CD8-positive, alpha-beta memory T cell (primary cell): ENCODE measurements at regions not wholly inside any gene's neighbourhood (a gene's known extent, or its start where the extent isn't known, plus 50 kb on each side); places are given as distances from the start of the nearest gene placed in this dataset.

Source experiments
- CTCF ChIA-PET: fragments of 350-600 bp; sonication (Branson Sonifier 250); formaldehyde crosslinking; loops from one replicate; lab custom pipeline; 2021; ENCODE audit warnings: antibody characterized with exemption; lab: Charles Lee
- POLR2A ChIA-PET: fragments of 350-600 bp; sonication (Branson Sonifier 250); formaldehyde crosslinking; loops from one replicate; lab custom pipeline; 2021; ENCODE audit warnings: antibody characterized with exemption; lab: Charles Lee
- DNase-seq, 5 donors: peaks; one replicate each; pipeline versions ENCODE4 v3.0.0 to v3.0.0-alpha.2; 2020 to 2022; ENCODE audit warnings: mixed read lengths in 1 of 5
- H3K27ac ChIP-seq: one replicate; pipeline ENCODE4 v1.7.0; 2013; ENCODE audit warnings: low read depth, mild to moderate bottlenecking, low read length, moderate library complexity
- H3K27me3 ChIP-seq: 2 replicates; pipeline ENCODE4 v1.7.0; 2013; ENCODE audit warnings: low read length, mild to moderate bottlenecking; ENCODE audit not compliant: insufficient read depth, poor library complexity, severe bottlenecking
- H3K36me3 ChIP-seq: 2 replicates; pipeline ENCODE4 v1.7.0; 2013; ENCODE audit warnings: mild to moderate bottlenecking, low read length, moderate library complexity; ENCODE audit not compliant: insufficient read depth
- H3K4me1 ChIP-seq: 2 replicates; pipeline ENCODE4 v1.7.0; 2013; ENCODE audit warnings: mild to moderate bottlenecking, low read length, moderate library complexity; ENCODE audit not compliant: insufficient read depth
- H3K4me3 ChIP-seq: 2 replicates; pipeline ENCODE4 v1.7.0; 2013; ENCODE audit warnings: mild to moderate bottlenecking, low read length
- H3K9me3 ChIP-seq: 2 replicates; pipeline ENCODE4 v1.7.0; 2013; ENCODE audit warnings: mild to moderate bottlenecking, low read length
- H3K27ac Mint-ChIP-seq, 8 donors: one replicate each; pipeline ENCODE4 v1.8.0; 2020 to 2021; ENCODE audit warnings: mixed read lengths in 8 of 8, mild to moderate bottlenecking in 6 of 8, inconsistent platforms in 3 of 8, moderate library complexity in 3 of 8
- H3K27me3 Mint-ChIP-seq, 2 donors: one replicate each; pipeline ENCODE4 v1.8.0; 2020 to 2021; ENCODE audit warnings: mixed read lengths in 2 of 2, mild to moderate bottlenecking in 1 of 2, moderate library complexity in 1 of 2
- H3K36me3 Mint-ChIP-seq, 3 donors: one replicate each; pipeline ENCODE4 v1.8.0; 2020 to 2021; ENCODE audit warnings: mixed read lengths in 3 of 3, inconsistent platforms in 1 of 3, mild to moderate bottlenecking in 1 of 3
- H3K4me1 Mint-ChIP-seq, 3 donors: one replicate each; pipeline ENCODE4 v1.8.0; 2020 to 2021; ENCODE audit warnings: mixed read lengths in 3 of 3, inconsistent platforms in 1 of 3, mild to moderate bottlenecking in 1 of 3
- H3K4me3 Mint-ChIP-seq, 7 donors: one replicate each; pipeline ENCODE4 v1.8.0; 2020 to 2021; ENCODE audit warnings: mixed read lengths in 7 of 7, mild to moderate bottlenecking in 6 of 7, moderate library complexity in 4 of 7, inconsistent platforms in 2 of 7
- H3K9me3 Mint-ChIP-seq, 5 donors: one replicate each; pipeline ENCODE4 v1.8.0; 2020 to 2022; ENCODE audit warnings: mixed read lengths in 5 of 5, mild to moderate bottlenecking in 3 of 5, moderate library complexity in 2 of 5, inconsistent platforms in 1 of 5

DNA sequence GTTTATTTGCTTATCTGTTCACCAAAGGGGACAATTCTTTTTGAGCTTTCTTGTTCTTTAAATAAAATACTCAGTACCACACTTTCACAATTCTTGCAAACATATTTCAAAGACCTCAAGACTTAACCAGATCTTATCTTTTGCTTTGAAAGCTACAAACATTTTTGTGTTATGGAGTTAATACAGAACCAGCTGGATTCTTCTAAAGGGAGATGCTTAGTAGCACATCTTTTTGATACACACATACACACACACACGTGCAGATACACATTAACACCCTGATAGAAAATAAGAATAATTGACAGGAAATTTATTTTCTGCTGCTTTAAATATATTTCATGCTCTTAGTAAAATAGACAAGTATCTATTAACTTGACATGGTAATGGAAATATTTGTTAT lies 379.1 kb downstream of the SH2D1A start:
- CTCF ChIA-PET: no interaction called here
- POLR2A ChIA-PET: no interaction called here

DNA sequence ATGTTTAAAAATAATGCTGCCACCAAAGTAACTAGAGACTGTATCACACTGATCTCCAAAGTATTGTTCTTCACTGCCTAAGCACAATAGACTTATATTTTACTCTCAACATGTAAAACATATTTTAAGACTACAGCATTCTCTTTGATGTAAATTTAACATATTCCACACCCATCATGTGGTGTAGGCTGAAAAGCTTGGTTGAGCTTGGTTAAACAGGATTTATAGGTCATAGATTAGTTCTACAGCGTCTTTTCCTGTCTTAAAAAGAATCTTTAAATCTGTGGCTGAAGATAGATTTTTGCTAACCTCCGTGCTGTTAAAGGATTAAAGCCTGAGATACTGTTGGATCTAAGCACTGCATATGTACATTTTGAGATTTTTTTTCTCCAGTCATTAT lies 379.9 kb downstream of the SH2D1A start:
- Histone ChIP-seq H3K27me3 (no peaks in the 10 kb centered on the region), H3K36me3 (no peaks in the 10 kb centered on the region), H3K27ac (no peak overlapping the region), H3K4me1 (no peaks in the 10 kb centered on the region), H3K4me3 (no peak overlapping the region), H3K9me3 (no peaks in the 10 kb centered on the region)
- DNase-seq: no peak
- peaks cover 4 to 6% of the 10 kb centered on the region in 2 donors for H3K27me3 Mint-ChIP-seq
- peaks cover 0 to 1% (median 0%) of the 10 kb centered on the region in 3 donors for H3K36me3 Mint-ChIP-seq
- ChIA-PET CTCF (no interaction called here), POLR2A (no interaction called here)
- H3K4me1 Mint-ChIP-seq: peaks cover 2 to 42% (median 35%) of the 10 kb centered on the region in 3 donors
- peak overlapping the region in 1 of 7 donors; percentile 63 for H3K4me3 Mint-ChIP-seq
- no peaks in the 10 kb centered on the region for H3K9me3 Mint-ChIP-seq
- H3K27ac Mint-ChIP-seq: peak overlapping the region in 2 of 8 donors; percentile 29 to 43

More for the DNA sequence above, 379.1 kb downstream of the SH2D1A start:
- no peak overlapping the region for H3K27ac ChIP-seq
- Mint-ChIP-seq H3K9me3 (no peaks in the 10 kb centered on the region), H3K4me1 (peaks cover 2 to 36% (median 27%) of the 10 kb centered on the region in 3 donors), H3K36me3 (peaks cover 0 to 1% (median 0%) of the 10 kb centered on the region in 3 donors), H3K27ac (peak overlapping the region in 2 of 8 donors; percentile 62 to 64), H3K27me3 (peaks cover 4 to 6% of the 10 kb centered on the region in 2 donors), H3K4me3 (peak overlapping the region in 1 of 7 donors; percentile 3)
- no peaks in the 10 kb centered on the region for H3K27me3 ChIP-seq
- no peaks in the 10 kb centered on the region for H3K4me1 ChIP-seq
- H3K9me3 ChIP-seq: no peaks in the 10 kb centered on the region
- H3K4me3 ChIP-seq: no peak overlapping the region
- no peaks in the 10 kb centered on the region for H3K36me3 ChIP-seq
- DNase-seq: no peak

DNA sequence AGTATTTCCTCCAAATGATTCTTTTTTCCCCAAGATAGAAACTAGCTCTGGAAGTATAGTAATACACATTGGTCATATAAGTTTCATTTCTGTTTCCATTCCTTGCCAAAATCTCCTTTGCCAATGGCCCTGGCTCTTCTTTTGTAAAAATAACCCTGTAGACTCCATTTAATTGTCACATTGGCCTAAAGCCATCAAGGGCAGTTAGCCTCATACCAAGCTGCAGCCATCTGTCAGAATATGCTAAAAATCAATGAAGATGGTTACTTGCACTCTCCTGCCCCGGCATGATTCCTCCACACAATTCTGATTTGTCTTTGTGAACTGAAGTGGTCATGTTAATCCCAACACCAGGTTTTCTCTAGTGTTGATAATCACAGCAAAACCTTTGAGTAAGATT lies 380.5 kb downstream of the SH2D1A start:
- CTCF ChIA-PET: no interaction called here

DNA sequence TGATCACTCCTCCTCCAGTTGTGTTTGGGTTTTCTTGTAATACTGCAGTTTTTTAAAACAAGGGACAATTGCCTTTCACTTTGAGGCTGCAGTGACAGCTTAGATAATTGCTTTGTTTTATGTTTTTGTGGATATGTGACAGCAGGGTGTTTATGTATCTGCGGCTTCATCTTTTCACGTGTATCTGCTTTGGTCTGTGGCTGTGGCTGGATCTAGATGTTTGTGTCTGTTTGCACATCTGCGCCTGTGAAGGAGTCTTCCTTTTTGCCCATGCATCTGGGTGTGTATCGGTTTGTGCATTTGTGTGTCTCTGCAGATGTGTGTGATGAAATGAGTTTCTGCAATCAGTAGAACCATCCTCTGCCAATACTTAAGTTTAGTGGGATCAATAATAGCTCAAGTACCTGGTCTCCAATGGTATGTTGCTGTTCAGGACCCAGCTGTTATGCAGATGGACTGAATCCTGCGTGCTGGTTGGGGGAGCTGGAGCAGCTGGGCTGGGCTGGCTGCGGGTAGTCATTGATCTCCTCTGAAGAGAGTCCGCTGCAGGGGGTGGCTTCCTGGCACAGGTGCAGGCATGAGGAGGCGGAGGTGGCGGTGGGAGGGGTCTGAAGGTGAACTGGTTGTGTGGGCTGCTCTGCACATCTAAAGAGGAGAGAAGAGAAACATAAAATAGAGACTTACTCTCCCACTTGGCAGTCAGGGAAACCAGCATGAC lies 390.3 kb downstream of the SH2D1A start:
- Histone ChIP-seq H3K27ac (no peak overlapping the region), H3K9me3 (no peaks in the 10 kb centered on the region), H3K27me3 (no peaks in the 10 kb centered on the region), H3K36me3 (no peaks in the 10 kb centered on the region), H3K4me3 (peak overlapping the region; percentile 4), H3K4me1 (peaks cover 18% of the 10 kb centered on the region)
- ChIA-PET CTCF (no interaction called here), POLR2A (no interaction called here)
- peak; percentile 3 to 74 (median 67) for DNase-seq
- Mint-ChIP-seq H3K36me3 (peaks cover 0 to 2% (median 0%) of the 10 kb centered on the region in 3 donors), H3K9me3 (peaks cover 0 to 3% (median 0%) of the 10 kb centered on the region in 5 donors), H3K4me1 (peaks cover 16 to 54% (median 40%) of the 10 kb centered on the region in 3 donors), H3K4me3 (peak overlapping the region; percentile 54 to 80 (median 69)), H3K27ac (peak overlapping the region; percentile 62 to 94 (median 80)), H3K27me3 (peaks cover 0 to 1% of the 10 kb centered on the region in 2 donors)

More for the DNA sequence above, 380.5 kb downstream of the SH2D1A start:
- Histone ChIP-seq H3K36me3 (no peaks in the 10 kb centered on the region), H3K4me3 (no peak overlapping the region), H3K4me1 (no peaks in the 10 kb centered on the region), H3K27me3 (no peaks in the 10 kb centered on the region), H3K27ac (no peak overlapping the region), H3K9me3 (no peaks in the 10 kb centered on the region)
- DNase-seq: no peak
- Mint-ChIP-seq H3K36me3 (peaks cover 0 to 1% (median 0%) of the 10 kb centered on the region in 3 donors), H3K27ac (no peak overlapping the region), H3K27me3 (peaks cover 4 to 6% of the 10 kb centered on the region in 2 donors), H3K4me1 (peaks cover 2 to 48% (median 41%) of the 10 kb centered on the region in 3 donors), H3K9me3 (no peaks in the 10 kb centered on the region), H3K4me3 (peak overlapping the region in 1 of 7 donors; percentile 3)
- POLR2A ChIA-PET: no interaction called here

DNA sequence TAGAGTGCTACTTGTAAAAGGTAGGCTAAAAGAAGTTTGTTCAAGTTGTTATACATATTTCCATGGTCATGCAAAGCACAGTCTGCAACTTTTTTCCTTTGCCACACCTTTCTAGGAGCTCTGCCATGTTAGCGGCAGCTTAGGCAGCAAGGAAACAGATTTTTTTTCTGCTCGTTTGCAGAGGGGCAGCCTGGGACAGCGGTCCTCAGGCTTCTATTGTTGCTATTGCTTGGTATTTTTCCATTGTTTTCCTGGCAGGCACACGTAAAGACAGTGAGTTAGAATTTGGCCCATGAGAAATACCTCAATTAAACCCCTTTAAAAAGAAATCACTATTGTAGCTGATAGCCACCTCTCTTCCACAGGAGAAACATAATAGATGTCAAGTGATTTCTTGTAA lies 391.4 kb downstream of the SH2D1A start:
- Histone ChIP-seq H3K27me3 (no peaks in the 10 kb centered on the region), H3K27ac (no peak overlapping the region), H3K9me3 (no peaks in the 10 kb centered on the region), H3K4me3 (no peak overlapping the region), H3K4me1 (peaks cover 18% of the 10 kb centered on the region), H3K36me3 (no peaks in the 10 kb centered on the region)
- ChIA-PET POLR2A (no interaction called here), CTCF (no interaction called here)
- Mint-ChIP-seq H3K36me3 (peaks cover 0 to 2% (median 0%) of the 10 kb centered on the region in 3 donors), H3K27ac (no peak overlapping the region), H3K4me1 (peaks cover 16 to 46% (median 30%) of the 10 kb centered on the region in 3 donors), H3K9me3 (peaks cover 0 to 3% (median 0%) of the 10 kb centered on the region in 5 donors), H3K4me3 (no peak overlapping the region), H3K27me3 (peaks cover 0 to 1% of the 10 kb centered on the region in 2 donors)
- DNase-seq: no peak

DNA sequence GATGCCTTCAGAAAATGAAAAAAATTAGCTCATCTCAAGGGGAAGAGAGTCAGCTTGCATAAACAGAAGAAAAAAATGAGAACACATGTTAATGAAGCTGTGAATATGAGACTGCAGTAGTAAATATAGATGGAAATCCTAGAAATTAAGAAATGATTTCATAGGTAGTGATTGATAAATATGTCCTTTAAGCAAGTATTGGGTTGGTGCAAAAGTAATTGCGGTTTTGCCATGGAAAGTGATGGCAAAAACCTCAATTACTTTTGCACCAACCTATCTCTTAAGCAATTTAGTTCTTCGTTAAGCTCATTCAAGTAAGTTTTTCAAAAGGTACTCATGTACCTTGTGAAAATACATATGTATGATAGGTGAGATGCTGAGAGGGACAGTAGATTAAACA lies 400.9 kb downstream of the SH2D1A start:
- peaks cover 0 to 2% of the 10 kb centered on the region in 2 donors for H3K27me3 Mint-ChIP-seq
- Histone ChIP-seq H3K27me3 (no peaks in the 10 kb centered on the region), H3K9me3 (no peaks in the 10 kb centered on the region), H3K4me3 (no peak overlapping the region), H3K4me1 (no peaks in the 10 kb centered on the region), H3K27ac (no peak overlapping the region), H3K36me3 (no peaks in the 10 kb centered on the region)
- H3K27ac Mint-ChIP-seq: no peak overlapping the region
- ChIA-PET CTCF (no interaction called here), POLR2A (no interaction called here)
- DNase-seq: no peak
- H3K4me1 Mint-ChIP-seq: peaks cover 2 to 5% (median 4%) of the 10 kb centered on the region in 3 donors
- no peak overlapping the region for H3K4me3 Mint-ChIP-seq
- H3K36me3 Mint-ChIP-seq: no peaks in the 10 kb centered on the region
- no peaks in the 10 kb centered on the region for H3K9me3 Mint-ChIP-seq

DNA sequence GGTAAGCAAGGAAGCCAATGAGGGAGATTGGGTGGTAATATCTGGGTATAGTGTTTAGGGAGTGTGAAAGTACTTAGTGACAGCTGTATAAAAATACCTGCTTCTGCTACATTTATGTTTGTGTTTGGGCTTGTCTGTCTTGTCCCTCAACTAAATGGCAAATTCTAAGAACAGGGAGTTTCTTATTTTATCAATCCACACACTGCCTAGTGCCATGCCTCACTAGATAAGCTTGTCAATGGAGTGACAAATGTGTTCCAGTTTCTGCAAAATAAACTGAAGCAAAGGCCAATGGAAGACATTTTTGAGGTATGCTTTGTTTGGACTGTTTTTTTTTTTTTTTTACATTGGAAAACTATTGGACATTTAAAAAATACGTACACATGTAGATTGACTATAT lies 418.0 kb downstream of the SH2D1A start:
- Mint-ChIP-seq H3K27me3 (peaks cover 0 to 3% of the 10 kb centered on the region in 2 donors), H3K36me3 (no peaks in the 10 kb centered on the region), H3K9me3 (peaks cover 0 to 2% (median 0%) of the 10 kb centered on the region in 5 donors), H3K4me1 (no peaks in the 10 kb centered on the region), H3K4me3 (no peak overlapping the region), H3K27ac (no peak overlapping the region)
- no peaks in the 10 kb centered on the region for H3K9me3 ChIP-seq
- peak overlapping the region; percentile 4 for H3K27ac ChIP-seq
- H3K27me3 ChIP-seq: no peaks in the 10 kb centered on the region
- no peaks in the 10 kb centered on the region for H3K36me3 ChIP-seq
- DNase-seq: no peak
- CTCF ChIA-PET: no interaction called here
- POLR2A ChIA-PET: no interaction called here
- no peaks in the 10 kb centered on the region for H3K4me1 ChIP-seq
- no peak overlapping the region for H3K4me3 ChIP-seq

DNA sequence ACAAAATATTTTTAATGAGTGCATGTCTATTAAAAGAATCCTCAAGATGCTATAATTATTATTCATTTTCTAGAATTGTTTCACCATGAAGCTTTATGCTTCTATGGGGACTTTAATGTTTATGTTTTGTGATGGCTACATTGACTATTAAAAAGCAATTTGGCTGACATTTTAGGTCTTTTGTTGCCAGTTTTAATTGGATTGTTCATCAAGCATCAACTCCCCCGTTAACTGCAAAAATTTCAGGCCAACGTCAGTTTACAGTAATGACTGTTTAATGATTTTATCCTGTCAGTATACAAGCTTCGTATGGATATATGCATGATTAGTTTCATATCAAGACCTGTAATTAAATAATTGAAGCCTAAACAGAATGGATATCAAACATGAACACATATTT lies 422.8 kb downstream of the SH2D1A start:
- Mint-ChIP-seq H3K4me3 (no peak overlapping the region), H3K27me3 (peaks cover 0 to 2% of the 10 kb centered on the region in 2 donors), H3K9me3 (no peaks in the 10 kb centered on the region), H3K4me1 (no peaks in the 10 kb centered on the region), H3K36me3 (no peaks in the 10 kb centered on the region), H3K27ac (no peak overlapping the region)
- no peaks in the 10 kb centered on the region for H3K27me3 ChIP-seq
- H3K27ac ChIP-seq: no peak overlapping the region
- CTCF ChIA-PET: no interaction called here
- DNase-seq: no peak
- no peaks in the 10 kb centered on the region for H3K36me3 ChIP-seq
- H3K9me3 ChIP-seq: no peaks in the 10 kb centered on the region
- H3K4me3 ChIP-seq: no peak overlapping the region
- no peaks in the 10 kb centered on the region for H3K4me1 ChIP-seq
- POLR2A ChIA-PET: no interaction called here
